Mucosa of stomach (tissue), 1 donor: ENCODE measurements at regions not wholly inside any gene's neighbourhood (a gene's known extent, or its start where the extent isn't known, plus 50 kb on each side); places are given as distances from the start of the nearest gene placed in this dataset.

Experiments
- H3K27me3 ChIP-seq: one replicate; pipeline ENCODE4 v1.7.0; 2013; ENCODE audit warnings: mild to moderate bottlenecking, low read length; ENCODE audit not compliant: control insufficient read depth, insufficient read depth
- H3K36me3 ChIP-seq: one replicate; pipeline ENCODE4 v1.7.0; 2013; ENCODE audit warnings: low read length; ENCODE audit not compliant: control insufficient read depth, insufficient read depth
- H3K4me1 ChIP-seq: one replicate; pipeline ENCODE4 v1.7.0; 2013; ENCODE audit warnings: mild to moderate bottlenecking, low read length; ENCODE audit not compliant: control insufficient read depth, insufficient read depth
- H3K4me3 ChIP-seq: one replicate; pipeline ENCODE4 v1.7.0; 2013; ENCODE audit warnings: low read length
- H3K9ac ChIP-seq: one replicate; pipeline ENCODE4 v1.7.0; 2013; ENCODE audit warnings: mild to moderate bottlenecking, low read length, moderate library complexity
- H3K9me3 ChIP-seq: one replicate; pipeline ENCODE4 v1.7.0; 2013; ENCODE audit warnings: mild to moderate bottlenecking, low read length, moderate library complexity; ENCODE audit not compliant: control insufficient read depth
- donor health status: Pancreatic carcinoma.

DNA sequence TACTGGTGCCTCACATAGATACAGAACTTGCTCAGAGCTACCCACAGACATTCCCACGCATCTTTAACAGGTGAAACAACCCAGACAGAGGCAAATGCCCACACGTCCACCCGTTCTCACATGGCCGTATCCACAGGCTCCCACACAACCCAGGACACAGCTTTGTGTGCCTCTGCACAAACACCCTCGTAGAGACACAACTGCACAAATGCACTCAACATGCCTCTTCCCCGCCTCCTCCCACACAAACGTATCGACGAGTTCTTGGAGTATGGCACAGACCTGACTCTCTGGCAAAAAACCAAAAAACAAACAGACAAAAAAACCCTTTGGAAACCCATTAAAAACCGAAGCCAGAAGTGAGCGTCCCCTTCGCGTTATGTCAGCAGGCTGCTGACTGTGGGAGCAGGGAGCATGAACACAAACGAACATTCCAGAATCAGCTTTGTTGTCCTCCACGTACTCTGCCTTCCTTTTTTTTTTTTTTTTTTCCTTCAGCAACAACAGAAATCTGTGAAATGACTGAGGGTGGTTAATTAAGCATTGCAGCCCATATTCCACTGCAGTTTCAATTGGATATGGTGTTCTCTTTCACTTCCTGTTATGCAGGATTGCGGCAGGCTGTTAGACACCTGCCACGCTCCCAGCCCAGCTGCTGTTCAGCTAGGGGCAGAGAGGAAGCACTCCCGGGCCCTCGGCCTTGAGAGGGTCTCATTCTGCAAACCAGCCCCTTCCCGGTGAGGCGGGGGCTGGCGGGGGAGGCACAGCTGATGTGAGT lies 313.7 kb downstream of the MAF start:
- Histone ChIP-seq H3K36me3 (no peaks in the 10 kb centered on the region), H3K27me3 (no peaks in the 10 kb centered on the region), H3K9me3 (no peaks in the 10 kb centered on the region), H3K4me3 (peak overlapping the region; percentile 12), H3K9ac (peak overlapping the region; percentile 48), H3K4me1 (peaks cover 17% of the 10 kb centered on the region)

DNA sequence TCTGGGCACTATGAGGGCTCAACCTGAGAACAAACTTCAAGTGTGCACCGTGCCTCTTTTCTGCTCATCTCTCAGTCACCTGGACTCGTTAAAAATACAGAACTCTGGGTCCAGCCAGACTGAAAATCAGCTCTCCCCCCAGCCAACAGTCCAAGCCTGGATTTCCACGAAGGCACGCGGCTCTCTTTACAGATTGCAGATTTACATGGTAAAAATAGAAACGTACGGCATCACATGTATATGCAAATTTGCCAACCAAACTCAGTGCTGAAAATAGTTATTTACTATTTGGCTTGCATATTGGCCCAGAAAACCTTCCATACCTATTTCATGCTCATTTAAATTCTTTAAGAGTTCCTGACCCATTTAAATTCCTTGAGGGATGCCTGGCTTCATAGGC lies 315.8 kb downstream of the MAF start:
- H3K36me3 ChIP-seq, result no peaks in the 10 kb centered on the region
- H3K4me3 ChIP-seq, result no peak overlapping the region
- H3K9me3 ChIP-seq, result no peaks in the 10 kb centered on the region
- H3K27me3 ChIP-seq, result no peaks in the 10 kb centered on the region
- H3K9ac ChIP-seq, result no peak overlapping the region
- H3K4me1 ChIP-seq, result peaks cover 17% of the 10 kb centered on the region

DNA sequence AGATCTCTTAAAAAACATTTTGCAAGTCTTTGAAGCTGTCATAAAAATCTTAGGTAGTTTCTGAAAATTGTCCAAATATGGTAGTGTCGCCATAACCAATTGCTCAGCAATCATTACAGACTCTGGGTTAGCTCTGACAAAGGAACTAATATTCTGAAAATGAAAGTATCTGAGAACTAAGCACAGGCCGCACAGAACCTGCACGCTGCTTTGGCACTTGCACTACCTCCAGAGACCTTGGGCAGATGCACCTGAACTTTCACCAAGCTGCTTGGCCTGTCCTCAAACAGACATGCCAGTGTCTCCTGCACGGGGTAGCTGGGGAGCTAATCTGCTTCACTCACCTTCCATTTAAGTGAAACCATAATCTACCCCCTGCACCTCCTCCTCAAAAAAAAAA lies 317.0 kb downstream of the MAF start:
- H3K36me3 ChIP-seq, result no peaks in the 10 kb centered on the region
- H3K9me3 ChIP-seq, result no peaks in the 10 kb centered on the region
- H3K4me3 ChIP-seq, result no peak overlapping the region
- no peaks in the 10 kb centered on the region for H3K27me3 ChIP-seq
- H3K4me1 ChIP-seq, result peaks cover 17% of the 10 kb centered on the region
- H3K9ac ChIP-seq, result no peak overlapping the region

GRCh38 chr16:79282806-79283205 lies 317.7 kb downstream of the MAF start:
- Histone ChIP-seq H3K4me3 (no peak overlapping the region), H3K9me3 (no peaks in the 10 kb centered on the region), H3K27me3 (no peaks in the 10 kb centered on the region), H3K9ac (no peak overlapping the region), H3K36me3 (no peaks in the 10 kb centered on the region), H3K4me1 (peaks cover 17% of the 10 kb centered on the region)

DNA sequence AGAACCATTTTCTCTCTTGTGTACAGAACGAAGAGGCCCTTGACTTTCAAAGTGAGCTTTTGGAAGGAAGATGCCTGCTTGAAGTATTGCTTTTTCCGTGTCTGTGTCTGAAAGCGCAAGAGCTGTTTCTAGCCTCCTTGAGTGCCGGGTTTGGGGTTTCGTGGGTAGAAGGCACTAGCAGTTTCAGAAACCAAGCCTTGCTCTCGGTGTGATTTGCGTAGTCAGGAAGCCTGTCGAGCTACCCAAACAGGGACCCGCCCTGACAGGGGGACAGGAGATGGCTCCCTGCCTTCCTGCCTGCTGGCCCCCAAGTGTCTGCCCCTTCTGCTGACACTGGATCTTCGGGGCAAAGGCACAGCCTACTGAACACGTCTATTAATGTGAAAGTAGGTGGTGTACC lies 322.0 kb downstream of the MAF start:
- H3K4me1 ChIP-seq, result no peaks in the 10 kb centered on the region
- no peaks in the 10 kb centered on the region for H3K27me3 ChIP-seq
- no peak overlapping the region for H3K9ac ChIP-seq
- no peak overlapping the region for H3K4me3 ChIP-seq
- no peaks in the 10 kb centered on the region for H3K9me3 ChIP-seq
- H3K36me3 ChIP-seq, result no peaks in the 10 kb centered on the region

DNA sequence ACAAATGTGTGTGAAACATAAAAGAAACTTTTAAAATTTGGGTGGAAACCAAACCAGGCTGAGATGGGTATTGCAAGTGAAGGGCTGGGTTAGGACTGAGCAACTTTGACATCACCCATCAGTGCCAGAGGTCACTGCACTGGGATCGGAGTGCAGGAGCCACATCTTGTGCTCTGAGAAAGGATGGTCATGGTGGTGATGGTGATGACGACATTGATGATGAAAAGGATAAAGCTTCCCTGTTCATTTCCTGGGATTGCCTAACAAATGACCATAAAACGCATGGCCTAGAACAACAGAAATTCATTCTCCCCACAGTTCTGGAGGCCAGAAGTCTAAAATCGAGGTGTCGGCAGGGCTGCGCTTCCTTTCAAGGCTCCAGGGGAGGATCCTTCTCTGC lies 324.0 kb downstream of the MAF start:
- Histone ChIP-seq H3K4me1 (no peaks in the 10 kb centered on the region), H3K9ac (no peak overlapping the region), H3K36me3 (no peaks in the 10 kb centered on the region), H3K27me3 (no peaks in the 10 kb centered on the region), H3K4me3 (no peak overlapping the region), H3K9me3 (no peaks in the 10 kb centered on the region)

GRCh38 chr16:79274264-79274663 lies 326.3 kb downstream of the MAF start:
- H3K36me3 ChIP-seq, result no peaks in the 10 kb centered on the region
- no peaks in the 10 kb centered on the region for H3K9me3 ChIP-seq
- H3K27me3 ChIP-seq, result no peaks in the 10 kb centered on the region
- no peak overlapping the region for H3K4me3 ChIP-seq
- no peak overlapping the region for H3K9ac ChIP-seq
- no peaks in the 10 kb centered on the region for H3K4me1 ChIP-seq

GRCh38 chr16:79272141-79272577 lies 328.4 kb downstream of the MAF start:
- no peaks in the 10 kb centered on the region for H3K4me1 ChIP-seq
- H3K9ac ChIP-seq, result no peak overlapping the region
- no peaks in the 10 kb centered on the region for H3K36me3 ChIP-seq
- H3K4me3 ChIP-seq, result no peak overlapping the region
- H3K9me3 ChIP-seq, result no peaks in the 10 kb centered on the region
- H3K27me3 ChIP-seq, result no peaks in the 10 kb centered on the region

- Histone ChIP-seq H3K9ac (no peak overlapping the region), H3K27me3 (no peaks in the 10 kb centered on the region), H3K4me1 (no peaks in the 10 kb centered on the region), H3K36me3 (no peaks in the 10 kb centered on the region), H3K4me3 (no peak overlapping the region), H3K9me3 (no peaks in the 10 kb centered on the region)
These were observed 329.0 kb downstream of the MAF start for GRCh38 chr16:79271583-79271982.

DNA sequence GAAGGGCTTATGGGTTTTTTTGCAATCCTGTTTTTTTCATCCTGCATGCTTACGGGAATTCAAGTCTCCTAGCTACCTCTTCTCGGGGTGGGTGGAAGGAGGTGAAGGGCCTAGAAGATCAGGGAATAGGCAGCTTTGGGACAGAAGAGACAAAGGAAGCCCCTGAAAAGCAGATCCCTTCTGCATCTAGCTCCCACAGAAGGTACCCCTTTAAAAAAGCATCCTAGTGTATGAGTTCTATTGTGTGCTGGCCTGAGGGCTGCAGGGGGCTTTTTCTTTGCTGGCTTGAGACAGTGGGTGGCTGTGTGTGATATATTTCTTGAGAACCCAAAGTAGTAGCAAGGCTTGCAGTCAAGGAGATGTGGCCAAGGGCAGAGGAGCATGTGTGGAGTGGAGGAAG lies 330.5 kb downstream of the MAF start:
- Histone ChIP-seq H3K4me3 (no peak overlapping the region), H3K9me3 (no peaks in the 10 kb centered on the region), H3K9ac (no peak overlapping the region), H3K4me1 (no peaks in the 10 kb centered on the region), H3K36me3 (no peaks in the 10 kb centered on the region), H3K27me3 (no peaks in the 10 kb centered on the region)

- H3K27me3 ChIP-seq, result no peaks in the 10 kb centered on the region
- H3K4me1 ChIP-seq, result peaks cover 3% of the 10 kb centered on the region
- H3K9me3 ChIP-seq, result no peaks in the 10 kb centered on the region
- H3K9ac ChIP-seq, result no peak overlapping the region
- no peaks in the 10 kb centered on the region for H3K36me3 ChIP-seq
- H3K4me3 ChIP-seq, result no peak overlapping the region
These were observed 331.2 kb downstream of the MAF start for GRCh38 chr16:79269211-79269863.

- no peaks in the 10 kb centered on the region for H3K9me3 ChIP-seq
- no peaks in the 10 kb centered on the region for H3K27me3 ChIP-seq
- H3K36me3 ChIP-seq, result no peaks in the 10 kb centered on the region
- H3K9ac ChIP-seq, result no peak overlapping the region
- H3K4me1 ChIP-seq, result peaks cover 11% of the 10 kb centered on the region
- H3K4me3 ChIP-seq, result no peak overlapping the region
These were observed 332.8 kb downstream of the MAF start for GRCh38 chr16:79267781-79268180.
